ENCODE measurements at regions not wholly inside any gene's neighbourhood (a gene's known extent, or its start where the extent isn't known, plus 50 kb on each side); places are given as distances from the start of the nearest gene placed in this dataset.

DNA sequence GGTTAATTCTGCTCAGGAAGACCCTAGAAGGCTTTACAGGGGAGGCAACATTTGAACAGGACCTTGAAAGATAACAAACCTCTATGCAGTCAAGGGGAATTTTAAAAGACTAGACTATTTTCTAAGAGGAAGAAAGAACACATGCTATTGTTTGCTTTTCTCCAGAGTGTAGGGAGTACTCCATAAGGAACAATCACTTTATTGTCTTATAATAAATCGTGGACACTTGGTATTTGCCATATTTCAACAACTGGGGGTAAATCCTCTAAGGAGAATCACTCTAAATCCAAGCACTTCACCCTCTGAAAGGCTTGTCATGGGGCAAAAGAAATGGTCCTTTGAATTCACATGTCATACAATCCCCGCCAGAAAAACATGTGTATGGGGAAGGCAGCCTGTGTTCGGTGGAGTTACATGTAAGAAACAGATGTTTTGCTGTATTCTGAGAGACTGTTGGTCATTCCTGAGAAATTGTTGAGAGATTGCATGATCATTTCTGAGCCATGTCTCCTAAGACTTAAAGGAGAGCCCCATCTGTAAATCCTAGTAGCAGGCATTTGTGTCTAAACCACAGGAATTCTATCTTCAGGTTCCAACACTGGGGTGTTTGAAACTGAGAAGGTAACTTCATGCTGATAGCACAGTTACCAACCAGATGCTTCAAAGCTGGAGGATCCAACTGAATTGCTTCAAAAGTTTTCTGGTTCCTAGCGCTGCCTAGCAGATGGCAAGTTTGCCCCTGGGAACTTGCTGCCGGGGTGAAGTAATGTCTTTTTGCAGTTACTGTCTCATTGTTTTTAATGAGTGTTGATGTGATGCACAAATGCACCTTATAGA lies 66.8 kb downstream of the FZD4 start:
- H3K79me2 ChIP-seq (ENCODE audit: insufficient read depth, low read length): no peaks in the 10 kb centered on the region
- no peaks in the 10 kb centered on the region for H3K9me3 ChIP-seq (ENCODE audit: control insufficient read depth in 1 of 2, insufficient read depth in 1 of 2, low read depth in 1 of 2, low read length in 2 of 2)
- intact Hi-C loops (cut with micrococcal nuclease): no loop called here
- ChIA-PET CTCF (no interaction called here), POLR2A (no interaction called here), RAD21 (ENCODE audit: low non-redundant PET in 1 of 2, low total read pairs in 2 of 2, uncharacterized antibody in 2 of 2, unreplicated experiment in 2 of 2) (no interaction called here)
- H3K4me3 ChIP-seq (replicated peaks in 1 of 2; ENCODE audit: low read depth in 1 of 2, low read length in 2 of 2): no peak overlapping the region
- H3K4me1 ChIP-seq (ENCODE audit: control insufficient read depth in 1 of 2, insufficient read depth in 2 of 2, low read length in 2 of 2): no peaks in the 10 kb centered on the region
- no peak for TF ChIP-seq SIN3A (IDR thresholded peaks at IDR 0.05; ENCODE audit: low read depth)
- no peak for TF ChIP-seq CEBPB (IDR thresholded peaks at IDR 0.05; ENCODE audit: low read depth)
- TF ChIP-seq, protein P1, sequence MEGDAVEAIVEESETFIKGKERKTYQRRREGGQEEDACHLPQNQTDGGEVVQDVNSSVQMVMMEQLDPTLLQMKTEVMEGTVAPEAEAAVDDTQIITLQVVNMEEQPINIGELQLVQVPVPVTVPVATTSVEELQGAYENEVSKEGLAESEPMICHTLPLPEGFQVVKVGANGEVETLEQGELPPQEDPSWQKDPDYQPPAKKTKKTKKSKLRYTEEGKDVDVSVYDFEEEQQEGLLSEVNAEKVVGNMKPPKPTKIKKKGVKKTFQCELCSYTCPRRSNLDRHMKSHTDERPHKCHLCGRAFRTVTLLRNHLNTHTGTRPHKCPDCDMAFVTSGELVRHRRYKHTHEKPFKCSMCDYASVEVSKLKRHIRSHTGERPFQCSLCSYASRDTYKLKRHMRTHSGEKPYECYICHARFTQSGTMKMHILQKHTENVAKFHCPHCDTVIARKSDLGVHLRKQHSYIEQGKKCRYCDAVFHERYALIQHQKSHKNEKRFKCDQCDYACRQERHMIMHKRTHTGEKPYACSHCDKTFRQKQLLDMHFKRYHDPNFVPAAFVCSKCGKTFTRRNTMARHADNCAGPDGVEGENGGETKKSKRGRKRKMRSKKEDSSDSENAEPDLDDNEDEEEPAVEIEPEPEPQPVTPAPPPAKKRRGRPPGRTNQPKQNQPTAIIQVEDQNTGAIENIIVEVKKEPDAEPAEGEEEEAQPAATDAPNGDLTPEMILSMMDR (IDR thresholded peaks at IDR 0.05 in 2 of 3, conservative IDR thresholded peaks at IDR 0.05 in 1 of 3; ENCODE audit: borderline replicate concordance in 1 of 3, insufficient read depth in 1 of 3, low read depth in 2 of 3, low read length in 2 of 3): no peak
- no peak for TF ChIP-seq YY1 (IDR thresholded peaks at IDR 0.05; ENCODE audit: extremely low read depth, insufficient replicate concordance, low read depth, low read length)
- TF ChIP-seq POLR2AphosphoS5 (IDR thresholded peaks at IDR 0.05; ENCODE audit: low read depth, low read length): no peak
- TF ChIP-seq, protein P2, sequence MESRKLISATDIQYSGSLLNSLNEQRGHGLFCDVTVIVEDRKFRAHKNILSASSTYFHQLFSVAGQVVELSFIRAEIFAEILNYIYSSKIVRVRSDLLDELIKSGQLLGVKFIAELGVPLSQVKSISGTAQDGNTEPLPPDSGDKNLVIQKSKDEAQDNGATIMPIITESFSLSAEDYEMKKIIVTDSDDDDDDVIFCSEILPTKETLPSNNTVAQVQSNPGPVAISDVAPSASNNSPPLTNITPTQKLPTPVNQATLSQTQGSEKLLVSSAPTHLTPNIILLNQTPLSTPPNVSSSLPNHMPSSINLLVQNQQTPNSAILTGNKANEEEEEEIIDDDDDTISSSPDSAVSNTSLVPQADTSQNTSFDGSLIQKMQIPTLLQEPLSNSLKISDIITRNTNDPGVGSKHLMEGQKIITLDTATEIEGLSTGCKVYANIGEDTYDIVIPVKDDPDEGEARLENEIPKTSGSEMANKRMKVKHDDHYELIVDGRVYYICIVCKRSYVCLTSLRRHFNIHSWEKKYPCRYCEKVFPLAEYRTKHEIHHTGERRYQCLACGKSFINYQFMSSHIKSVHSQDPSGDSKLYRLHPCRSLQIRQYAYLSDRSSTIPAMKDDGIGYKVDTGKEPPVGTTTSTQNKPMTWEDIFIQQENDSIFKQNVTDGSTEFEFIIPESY (IDR thresholded peaks at IDR 0.05; ENCODE audit: extremely low read depth, insufficient replicate concordance, low read length): no peak
- no peak for TF ChIP-seq EZH2 (IDR thresholded peaks at IDR 0.05)
- no peak for TF ChIP-seq ELF1 (IDR thresholded peaks at IDR 0.05; ENCODE audit: borderline replicate concordance, low read depth)
- TF ChIP-seq SRF (IDR thresholded peaks at IDR 0.05; ENCODE audit: low read depth): no peak
- no peak for TF ChIP-seq POLR2A (IDR thresholded peaks at IDR 0.05; ENCODE audit: borderline replicate concordance, extremely low read depth, insufficient read depth, insufficient read length)
- TF ChIP-seq, protein P3, sequence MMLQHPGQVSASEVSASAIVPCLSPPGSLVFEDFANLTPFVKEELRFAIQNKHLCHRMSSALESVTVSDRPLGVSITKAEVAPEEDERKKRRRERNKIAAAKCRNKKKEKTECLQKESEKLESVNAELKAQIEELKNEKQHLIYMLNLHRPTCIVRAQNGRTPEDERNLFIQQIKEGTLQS (IDR thresholded peaks at IDR 0.05): no peak
- TF ChIP-seq CBX3 (IDR thresholded peaks at IDR 0.05; ENCODE audit: low read depth): no peak
- TF ChIP-seq ZFX (IDR thresholded peaks at IDR 0.05): no peak
- TF ChIP-seq ZNF274 (IDR thresholded peaks at IDR 0.05; ENCODE audit: low read depth, low read length): no peak
- no peak for TF ChIP-seq RAD21 (IDR thresholded peaks at IDR 0.05; ENCODE audit: low read depth)
- no peak overlapping the region for H3K4me2 ChIP-seq (ENCODE audit: low read length)
- H3K9me2 ChIP-seq (ENCODE audit: insufficient read depth): no peaks in the 10 kb centered on the region
- H4K20me1 ChIP-seq (ENCODE audit: insufficient read depth): no peaks in the 10 kb centered on the region
- no peaks in the 10 kb centered on the region for H3K27me3 ChIP-seq (ENCODE audit: insufficient read depth, low read length)
- no peak overlapping the region for H3K27ac ChIP-seq (ENCODE audit: low read depth, low read length)
- H3K9ac ChIP-seq (ENCODE audit: low read length): no peak overlapping the region
- H3K36me3 ChIP-seq (ENCODE audit: control insufficient read depth in 1 of 2, insufficient read depth in 2 of 2, low read length in 2 of 2): no peaks in the 10 kb centered on the region
- no peak overlapping the region for H2AFZ ChIP-seq (ENCODE audit: low read depth, low read length, poor library complexity, severe bottlenecking)
- DNase-seq (ENCODE audit: low read depth, low spot score): no peak
- BruUV-seq (replicated peaks): no TSS peak
- no peak for ATAC-seq

Measured in HCT116 (cell line).